HUES64 (cell line): ENCODE measurements at regions not wholly inside any gene's neighbourhood (a gene's known extent, or its start where the extent isn't known, plus 50 kb on each side); places are given as distances from the start of the nearest gene placed in this dataset.
"Not testable (repeated sequence)": the region's sequence is repeated elsewhere in the genome, so short reads cannot be mapped to it uniquely, and the experiment has no call there.

Experiments
- H3K27ac ChIP-seq: 2 replicates; pipeline ENCODE4 v1.7.0; 2013; ENCODE audit warnings: low read depth, low read length, inconsistent platforms
- H3K27me3 ChIP-seq: 2 replicates; pipeline ENCODE4 v1.6.1; 2013; ENCODE audit warnings: mild to moderate bottlenecking, low read length; ENCODE audit not compliant: insufficient read depth
- H3K36me3 ChIP-seq: 2 replicates; pipeline ENCODE4 v1.6.1; 2013; ENCODE audit warnings: mild to moderate bottlenecking, low read length; ENCODE audit not compliant: insufficient read depth
- H3K4me1 ChIP-seq: 2 replicates; pipeline ENCODE4 v1.6.1; 2013; ENCODE audit warnings: mild to moderate bottlenecking, low read length, moderate library complexity; ENCODE audit not compliant: insufficient read depth
- H3K4me3 ChIP-seq: 2 replicates; pipeline ENCODE4 v1.5.1; 2013; ENCODE audit warnings: mild to moderate bottlenecking, low read length, moderate library complexity
- H3K9ac ChIP-seq: 2 replicates; pipeline ENCODE4 v1.6.1; 2013; ENCODE audit warnings: mild to moderate bottlenecking, low read depth, low read length
- H3K9me3 ChIP-seq: 2 replicates; pipeline ENCODE4 v1.6.1; 2013; ENCODE audit warnings: low read depth, low read length; ENCODE audit not compliant: insufficient read depth
- WGBS: fragments of 150-250, 120-280 bp; methylation state at CpG from one replicate; pipeline ENCODE4 v1.1.7; 2013; ENCODE audit warnings: missing lambda C conversion rate; 5-methylcytosine and 5-hydroxymethylcytosine counted together

DNA sequence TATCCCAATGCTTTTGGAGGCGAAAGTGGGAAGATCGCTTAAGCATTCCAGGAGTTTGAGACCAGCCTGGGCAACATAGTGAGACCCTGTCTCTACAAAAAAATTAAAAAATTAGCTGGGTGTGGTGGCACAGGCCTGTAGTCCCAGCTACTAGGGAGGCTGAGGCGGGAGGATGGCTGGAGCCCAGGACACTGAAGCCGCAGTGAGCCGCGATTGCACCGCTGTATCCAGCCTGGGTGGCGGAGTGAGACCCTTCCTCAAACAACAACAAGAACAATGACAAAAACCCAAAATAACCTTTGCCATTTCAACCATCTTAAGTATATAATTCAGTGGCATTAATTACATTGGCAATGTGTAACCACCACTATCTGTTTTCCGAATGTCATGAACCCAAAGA lies 108.9 kb upstream of the COL5A1 start:
- 91% methylated on average over 9 of the region's 9 CpGs for WGBS
- H3K27ac ChIP-seq, H3K9me3 ChIP-seq, H3K4me3 ChIP-seq, H3K27me3 ChIP-seq, H3K36me3 ChIP-seq, H3K9ac ChIP-seq, H3K4me1 ChIP-seq: not testable (repeated sequence)

DNA sequence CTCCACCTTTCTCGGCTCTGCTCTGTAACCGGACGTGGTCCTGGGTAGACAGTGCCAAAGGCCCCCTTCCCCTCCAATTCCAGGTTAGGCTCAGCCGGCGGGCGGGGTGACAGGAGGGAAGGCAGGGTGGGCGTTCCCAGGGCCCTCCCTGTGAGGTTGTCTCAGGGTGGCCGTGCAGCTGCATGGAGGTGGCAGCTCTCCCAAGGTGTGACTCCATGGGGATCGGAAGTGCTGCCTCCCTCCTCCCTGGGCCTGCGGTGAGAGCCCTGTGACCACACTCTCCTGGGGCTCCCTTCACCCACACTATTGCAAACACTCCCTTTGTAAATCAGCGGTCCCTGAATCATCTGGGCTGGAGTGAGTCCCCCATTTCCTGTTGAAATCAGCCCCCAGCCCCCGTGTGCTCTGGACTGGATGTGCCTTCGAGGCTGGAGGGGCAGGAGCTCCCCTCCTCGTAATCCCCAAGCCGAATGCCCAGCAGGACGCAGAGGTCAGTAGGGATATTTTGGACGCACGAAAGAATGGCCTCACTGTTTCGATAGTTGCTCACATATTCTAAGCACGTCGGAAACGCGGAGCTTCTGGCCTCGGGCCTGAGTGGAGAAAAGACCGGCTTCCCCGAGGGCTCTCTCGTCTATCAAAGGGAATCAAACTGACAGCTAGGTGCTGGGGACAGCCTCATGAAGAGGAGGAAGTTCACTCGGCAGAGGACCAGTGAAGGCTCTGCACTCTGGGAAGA lies 107.6 kb upstream of the COL5A1 start:
- no peaks in the 10 kb centered on the region for H3K4me1 ChIP-seq
- H3K36me3 ChIP-seq = no peaks in the 10 kb centered on the region
- peaks cover 5% of the 10 kb centered on the region; the same call in 1 of the 2 replicates for H3K9me3 ChIP-seq

DNA sequence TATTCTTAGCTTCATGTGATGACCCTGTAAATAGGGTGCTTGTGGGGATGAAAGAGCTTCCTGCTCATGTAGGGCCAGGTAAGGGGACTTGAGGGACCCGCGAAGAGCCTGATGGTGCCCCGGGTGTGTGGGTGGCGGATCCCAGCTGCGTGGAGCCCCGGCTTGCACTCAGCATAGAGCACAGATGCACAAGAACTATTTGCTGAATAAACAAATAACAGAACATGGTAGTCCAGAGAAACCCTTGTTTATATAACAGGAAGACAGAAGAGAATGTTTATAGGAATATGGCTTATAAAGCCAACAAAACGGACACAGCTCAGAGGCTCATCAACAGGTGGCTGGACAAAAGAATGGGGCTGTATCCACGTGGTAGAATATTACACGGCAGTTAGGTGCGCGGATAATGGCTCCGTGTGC lies 106.9 kb upstream of the COL5A1 start:
- Histone ChIP-seq H3K27ac (no peak overlapping the region), H3K4me1 (no peaks in the 10 kb centered on the region), H3K36me3 (no peaks in the 10 kb centered on the region), H3K9ac (no peak overlapping the region), H3K4me3 (no peak overlapping the region), H3K27me3 (no peaks in the 10 kb centered on the region), H3K9me3 (peaks cover 5% of the 10 kb centered on the region; the same call in 1 of the 2 replicates)
- 93% methylated on average over 12 of the region's 12 CpGs for WGBS

More for the DNA sequence above, 107.6 kb upstream of the COL5A1 start:
- no peak overlapping the region for H3K27ac ChIP-seq
- WGBS = 88% methylated on average over 28 of the region's 28 CpGs
- no peak overlapping the region for H3K4me3 ChIP-seq
- no peak overlapping the region for H3K9ac ChIP-seq
- H3K27me3 ChIP-seq = no peaks in the 10 kb centered on the region

DNA sequence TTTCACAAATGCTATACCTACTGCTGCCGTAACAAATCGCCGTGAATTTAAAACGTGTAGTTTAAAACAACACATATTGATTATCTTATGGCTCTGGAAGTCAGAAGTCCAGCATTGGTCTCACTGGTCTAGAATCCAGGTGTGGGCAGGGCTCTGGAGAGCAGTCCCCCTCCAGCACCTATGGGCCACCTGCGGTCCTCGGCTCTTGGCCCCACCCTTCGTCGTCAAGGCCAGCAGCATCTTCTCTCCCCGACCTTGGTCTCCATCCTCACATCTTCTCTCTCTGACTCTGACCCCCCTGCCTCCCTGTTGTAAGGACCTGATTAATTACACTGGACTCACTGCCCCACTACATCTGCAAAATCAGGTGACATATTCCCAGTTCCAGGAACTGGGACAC lies 106.4 kb upstream of the COL5A1 start:
- no peak overlapping the region for H3K27ac ChIP-seq
- 93% methylated on average over 9 of the region's 9 CpGs for WGBS
- peaks cover 4% of the 10 kb centered on the region; the same call in 1 of the 2 replicates for H3K9me3 ChIP-seq
- H3K4me3 ChIP-seq = no peak overlapping the region
- H3K27me3 ChIP-seq = no peaks in the 10 kb centered on the region
- no peaks in the 10 kb centered on the region for H3K36me3 ChIP-seq
- H3K4me1 ChIP-seq = no peaks in the 10 kb centered on the region
- no peak overlapping the region for H3K9ac ChIP-seq

DNA sequence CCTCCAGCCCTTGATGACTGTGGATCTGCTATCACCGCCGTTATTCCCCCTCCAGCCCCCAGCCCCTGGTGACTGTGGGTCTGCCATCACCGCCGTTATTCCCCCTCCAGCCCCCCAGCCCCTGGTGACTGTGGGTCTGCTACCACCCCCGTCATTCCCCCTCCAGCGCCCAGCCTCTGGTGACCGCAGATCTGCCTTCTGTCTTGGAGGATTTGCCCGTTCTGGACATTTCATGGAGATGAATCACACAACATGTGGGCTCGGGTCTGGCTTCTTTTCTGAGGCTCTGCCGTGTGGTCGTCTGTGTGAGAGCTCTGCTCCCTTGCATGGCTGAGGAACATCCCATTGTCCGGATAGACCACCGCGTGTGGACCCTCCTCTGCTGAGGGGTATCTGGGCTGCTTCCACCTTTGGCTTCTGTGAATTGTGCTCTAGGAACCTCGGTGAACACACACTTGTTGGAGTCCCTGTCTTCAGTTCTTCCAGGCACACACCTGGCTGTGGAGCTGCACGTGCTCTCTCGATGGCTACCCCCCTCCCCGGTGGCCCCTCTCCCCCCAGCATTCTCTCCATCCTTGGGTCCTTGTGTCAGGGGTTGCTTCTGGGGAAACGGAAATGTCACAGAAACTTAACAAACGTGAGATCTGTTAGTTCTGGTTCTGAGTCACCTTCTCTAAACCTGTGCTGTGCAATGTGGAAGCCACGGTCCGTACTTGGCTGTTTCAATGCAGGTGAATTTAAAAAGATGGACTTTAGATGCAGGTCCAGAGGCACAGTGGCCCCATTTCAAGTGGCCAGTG lies 105.3 kb upstream of the COL5A1 start:
- Histone ChIP-seq H3K27ac (no peak overlapping the region), H3K36me3 (no peaks in the 10 kb centered on the region), H3K9me3 (no peaks in the 10 kb centered on the region), H3K9ac (no peak overlapping the region), H3K27me3 (no peaks in the 10 kb centered on the region), H3K4me3 (no peak overlapping the region), H3K4me1 (no peaks in the 10 kb centered on the region)
- WGBS = 91% methylated on average over 22 of the region's 22 CpGs

DNA sequence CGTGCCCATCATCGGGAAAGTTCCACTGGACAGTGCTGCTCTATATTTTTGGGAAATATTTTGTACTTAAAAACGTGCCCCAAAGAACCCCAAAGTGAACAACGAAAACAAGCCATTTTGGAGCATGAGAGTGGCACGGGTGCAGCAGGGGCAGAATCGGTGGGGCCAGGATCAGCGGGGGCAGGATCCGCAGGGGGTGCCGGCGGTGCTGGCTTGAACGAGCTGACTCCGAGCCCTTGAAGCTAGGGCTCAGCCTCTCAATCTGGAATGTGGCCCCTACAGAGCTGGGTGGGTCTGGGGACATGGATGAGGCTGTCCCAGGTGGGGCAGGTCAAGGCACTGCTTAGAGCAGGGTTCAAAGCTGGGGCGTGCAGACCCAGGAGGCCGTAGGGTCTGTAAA lies 104.7 kb upstream of the COL5A1 start:
- no peaks in the 10 kb centered on the region for H3K9me3 ChIP-seq
- no peak overlapping the region for H3K27ac ChIP-seq
- no peaks in the 10 kb centered on the region for H3K4me1 ChIP-seq
- H3K9ac ChIP-seq = no peak overlapping the region
- H3K27me3 ChIP-seq = no peaks in the 10 kb centered on the region
- H3K36me3 ChIP-seq = no peaks in the 10 kb centered on the region
- 93% methylated on average over 14 of the region's 14 CpGs for WGBS
- no peak overlapping the region for H3K4me3 ChIP-seq

DNA sequence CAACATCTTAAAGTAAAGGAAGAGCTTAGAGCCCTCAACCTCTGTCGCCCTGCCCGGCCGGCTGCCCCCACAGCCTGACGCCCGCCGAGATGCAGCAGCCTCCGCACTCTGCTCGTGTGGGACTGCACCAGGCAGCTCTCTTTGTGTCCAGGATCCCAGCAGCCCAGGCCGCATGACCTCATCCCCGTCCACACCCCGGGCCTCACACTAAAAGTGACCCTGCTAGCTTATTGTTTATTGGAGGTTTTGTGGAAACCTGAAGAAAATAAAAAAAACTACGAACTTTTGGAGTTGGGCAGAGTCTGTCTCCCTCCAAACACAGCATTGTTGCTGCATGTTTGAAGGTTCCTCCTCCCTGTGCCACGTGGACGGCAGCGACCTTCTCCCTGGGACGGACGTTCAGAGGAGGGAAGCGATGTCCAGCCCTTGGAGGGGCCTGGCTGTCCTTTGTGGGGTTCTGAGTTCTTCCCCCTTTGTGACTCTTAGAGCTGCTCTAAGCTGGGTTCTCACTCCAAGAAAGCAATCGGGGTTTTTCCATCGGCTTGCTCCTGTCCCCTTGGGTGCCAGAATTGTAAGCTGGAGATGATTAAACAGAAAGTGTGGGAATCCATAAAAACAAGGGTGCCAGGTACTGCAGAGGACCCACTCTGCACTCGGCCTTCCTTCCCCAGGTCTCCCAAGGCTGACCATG lies 103.5 kb upstream of the COL5A1 start:
- no peaks in the 10 kb centered on the region for H3K9me3 ChIP-seq
- H3K27ac ChIP-seq = no peak overlapping the region
- no peaks in the 10 kb centered on the region for H3K27me3 ChIP-seq
- H3K36me3 ChIP-seq = no peaks in the 10 kb centered on the region
- H3K4me3 ChIP-seq = no peak overlapping the region
- H3K9ac ChIP-seq = no peak overlapping the region
- WGBS = 93% methylated on average over 21 of the region's 21 CpGs
- H3K4me1 ChIP-seq = no peaks in the 10 kb centered on the region

DNA sequence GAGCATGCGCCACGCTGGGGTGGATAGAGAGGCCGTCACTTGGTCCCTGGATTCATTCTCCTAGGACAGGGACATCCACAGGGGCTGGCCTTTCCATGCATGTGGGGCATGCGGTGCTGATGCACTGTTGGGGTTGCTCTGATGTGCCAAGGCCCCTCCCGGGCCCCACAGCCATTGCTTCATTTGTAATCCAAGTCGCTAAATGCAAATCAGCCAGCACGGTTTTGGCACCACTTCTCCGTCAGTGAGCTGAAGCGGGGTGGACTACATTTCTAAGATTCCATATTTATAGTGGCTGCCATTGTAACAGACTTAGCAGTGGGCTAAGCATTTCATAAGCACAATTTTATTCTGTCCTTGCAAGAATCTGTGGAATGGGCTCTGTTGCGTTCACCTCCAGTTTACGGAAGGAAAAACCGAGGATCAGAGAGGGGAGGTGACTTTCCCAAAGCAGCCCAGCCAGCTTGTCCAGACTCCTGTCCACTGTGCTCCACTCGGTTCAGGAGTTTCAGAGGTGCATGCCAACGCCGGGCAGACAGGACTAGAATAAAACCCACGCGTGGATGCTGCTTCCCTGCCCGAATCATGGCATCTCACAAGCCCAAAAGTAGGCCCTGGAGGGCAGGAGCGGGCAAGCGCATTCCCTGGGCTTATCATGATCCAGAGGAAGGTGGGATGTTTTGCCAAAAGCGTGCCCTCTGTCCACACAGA lies 102.6 kb upstream of the COL5A1 start:
- H3K36me3 ChIP-seq = no peaks in the 10 kb centered on the region
- no peaks in the 10 kb centered on the region for H3K27me3 ChIP-seq
- no peak overlapping the region for H3K27ac ChIP-seq
- WGBS = 94% methylated on average over 21 of the region's 21 CpGs
- peaks cover 2% of the 10 kb centered on the region; the same call in 1 of the 2 replicates for H3K4me1 ChIP-seq
- H3K9ac ChIP-seq = no peak overlapping the region
- H3K9me3 ChIP-seq = no peaks in the 10 kb centered on the region
- H3K4me3 ChIP-seq = no peak overlapping the region

DNA sequence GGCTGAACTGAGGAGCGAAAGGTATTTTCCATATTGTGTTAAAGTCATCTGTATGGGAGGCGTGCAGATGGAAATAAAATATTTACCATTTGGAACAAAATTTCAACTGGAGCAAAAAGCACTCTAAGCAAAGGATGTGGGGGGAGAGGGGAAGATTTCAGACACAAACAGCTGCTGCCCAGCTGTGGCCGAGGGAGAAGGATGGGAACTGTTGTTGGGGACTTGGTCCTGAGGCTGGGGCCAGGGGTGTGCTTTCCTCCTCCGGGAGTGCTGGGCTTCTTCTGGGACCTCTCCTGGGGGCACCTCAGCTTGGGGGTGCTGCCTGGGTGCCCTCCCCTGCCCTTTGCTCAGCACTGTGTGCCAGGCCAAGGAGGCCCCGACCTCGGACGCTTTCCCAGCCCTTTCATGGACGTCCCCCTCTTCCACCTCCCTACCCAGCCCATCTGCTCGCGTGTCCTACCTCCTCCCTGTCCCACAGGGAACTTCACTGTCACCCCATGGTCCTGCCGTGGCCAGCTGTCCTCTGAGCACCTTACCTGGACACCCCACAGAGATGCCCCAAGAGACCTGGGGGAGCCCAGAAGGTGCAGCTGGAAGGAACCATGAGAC lies 101.9 kb upstream of the COL5A1 start:
- no peaks in the 10 kb centered on the region for H3K9me3 ChIP-seq
- H3K27ac ChIP-seq = no peak overlapping the region
- H3K9ac ChIP-seq = no peak overlapping the region
- 91% methylated on average over 10 of the region's 11 CpGs for WGBS
- no peaks in the 10 kb centered on the region for H3K27me3 ChIP-seq
- peaks cover 6% of the 10 kb centered on the region; the same call in 1 of the 2 replicates for H3K4me1 ChIP-seq
- H3K36me3 ChIP-seq = no peaks in the 10 kb centered on the region
- H3K4me3 ChIP-seq = no peak overlapping the region

DNA sequence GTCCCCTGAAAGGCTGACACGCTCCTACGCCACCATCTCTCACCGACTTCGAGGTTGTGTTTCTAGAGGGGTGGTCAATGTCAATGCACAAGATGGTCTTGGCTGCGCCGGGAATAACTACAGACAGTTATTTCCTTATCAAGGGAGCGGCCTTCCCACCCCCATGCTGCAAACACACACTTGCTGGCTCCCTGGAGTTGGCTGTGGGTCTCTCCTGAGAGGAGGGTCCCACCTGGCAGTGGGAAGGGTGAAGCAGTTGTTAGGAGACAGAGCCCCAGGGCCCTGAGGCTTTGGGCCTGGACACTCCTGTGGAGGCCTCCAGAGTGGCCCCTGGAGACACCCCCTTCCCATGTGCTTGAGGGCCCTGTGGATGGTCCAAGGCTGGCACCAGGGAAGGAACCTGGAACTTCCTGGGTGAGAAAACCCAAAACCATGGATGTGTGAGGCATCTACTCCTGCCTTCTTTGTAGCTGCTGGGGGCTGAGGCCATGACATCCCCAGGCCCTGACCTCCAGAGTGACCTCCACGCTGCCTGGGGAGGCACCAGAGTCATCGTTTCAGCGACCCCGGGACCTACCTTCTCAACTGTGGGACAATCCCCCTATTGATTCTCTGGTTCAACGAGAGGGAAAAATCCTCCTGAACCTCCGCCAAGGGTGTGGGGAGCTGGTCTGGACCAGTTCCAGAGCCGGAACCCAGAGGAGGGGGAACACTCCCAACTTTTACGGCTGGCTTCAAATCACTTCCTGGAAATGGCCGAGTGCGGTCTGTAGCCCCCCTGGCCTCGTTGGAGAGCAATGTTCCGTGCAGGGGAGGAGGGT lies 101.1 kb upstream of the COL5A1 start:
- WGBS = 96% methylated on average over 19 of the region's 19 CpGs
- Histone ChIP-seq H3K4me1 (peaks cover 9% of the 10 kb centered on the region; the same call in 1 of the 2 replicates), H3K4me3 (no peak overlapping the region), H3K9me3 (no peaks in the 10 kb centered on the region), H3K27ac (no peak overlapping the region), H3K9ac (no peak overlapping the region), H3K27me3 (no peaks in the 10 kb centered on the region), H3K36me3 (no peaks in the 10 kb centered on the region)
